Glutamatergic neuron (in vitro differentiated cells): ENCODE measurements at regions not wholly inside any gene's neighbourhood (a gene's known extent, or its start where the extent isn't known, plus 50 kb on each side); places are given as distances from the start of the nearest gene placed in this dataset.
A peak's percentile ranks its signal among the peaks of the same experiment; 100 is the strongest.

Source experiments
- DNase-seq: peaks from one replicate; pipeline ENCODE4 v3.0.0; 2022
- H3K27ac Mint-ChIP-seq: one replicate; pipeline ENCODE4 v1.8.0; 2020; ENCODE audit warnings: mild to moderate bottlenecking, mixed read lengths, inconsistent platforms; ENCODE audit not compliant: unreplicated experiment
- H3K27me3 Mint-ChIP-seq: one replicate; pipeline ENCODE4 v1.8.0; 2020; ENCODE audit warnings: mild to moderate bottlenecking, moderate library complexity, mixed read lengths, inconsistent platforms; ENCODE audit not compliant: unreplicated experiment
- H3K36me3 Mint-ChIP-seq: one replicate; pipeline ENCODE4 v1.8.0; 2020; ENCODE audit warnings: mild to moderate bottlenecking, mixed read lengths, inconsistent platforms; ENCODE audit not compliant: unreplicated experiment
- H3K4me1 Mint-ChIP-seq: one replicate; pipeline ENCODE4 v1.8.0; 2020; ENCODE audit warnings: mild to moderate bottlenecking, low read depth, mixed read lengths, inconsistent platforms; ENCODE audit not compliant: unreplicated experiment
- H3K4me3 Mint-ChIP-seq: one replicate; pipeline ENCODE4 v1.8.0; 2020; ENCODE audit warnings: mild to moderate bottlenecking, mixed read lengths, inconsistent platforms; ENCODE audit not compliant: unreplicated experiment
- H3K9me3 Mint-ChIP-seq: one replicate; pipeline ENCODE4 v1.8.0; 2020; ENCODE audit warnings: mild to moderate bottlenecking, moderate library complexity, mixed read lengths, inconsistent platforms; ENCODE audit not compliant: unreplicated experiment
- CTCF ChIP-seq: fragments of 200-600 bp; sonication (generic); IDR thresholded peaks from one replicate; pipeline ENCODE4 v1.5.0; 2021; ENCODE audit not compliant: partially characterized antibody, unreplicated experiment

- peaks cover under 1% of the 10 kb centered on the region for H3K36me3 Mint-ChIP-seq
- H3K27me3 Mint-ChIP-seq, result no peaks in the 10 kb centered on the region
- no peak overlapping the region for H3K4me3 Mint-ChIP-seq
- H3K27ac Mint-ChIP-seq, result no peak overlapping the region
- H3K4me1 Mint-ChIP-seq, result no peaks in the 10 kb centered on the region
- DNase-seq, result peak; percentile 14
- no peak for TF ChIP-seq CTCF
- H3K9me3 Mint-ChIP-seq, result no peaks in the 10 kb centered on the region
These were observed 392.0 kb downstream of the RPL10L start for GRCh38 chr14:46259536-46259935.

GRCh38 chr14:46256381-46256780, 395.2 kb downstream of the RPL10L start:
- H3K27me3 Mint-ChIP-seq, result no peaks in the 10 kb centered on the region
- no peak overlapping the region for H3K27ac Mint-ChIP-seq
- H3K4me1 Mint-ChIP-seq, result no peaks in the 10 kb centered on the region
- no peak for TF ChIP-seq CTCF
- no peak for DNase-seq
- no peak overlapping the region for H3K4me3 Mint-ChIP-seq
- no peaks in the 10 kb centered on the region for H3K9me3 Mint-ChIP-seq
- peaks cover 5% of the 10 kb centered on the region for H3K36me3 Mint-ChIP-seq

- Mint-ChIP-seq H3K36me3 (peaks cover 5% of the 10 kb centered on the region), H3K27ac (no peak overlapping the region), H3K4me3 (no peak overlapping the region), H3K4me1 (no peaks in the 10 kb centered on the region), H3K27me3 (no peaks in the 10 kb centered on the region), H3K9me3 (no peaks in the 10 kb centered on the region)
- peak; percentile 69 for TF ChIP-seq CTCF
- DNase-seq, result no peak
These were observed 401.4 kb downstream of the RPL10L start for GRCh38 chr14:46250113-46250703.

GRCh38 chr14:46248001-46248630, 403.5 kb downstream of the RPL10L start:
- Mint-ChIP-seq H3K27me3 (no peaks in the 10 kb centered on the region), H3K4me1 (no peaks in the 10 kb centered on the region), H3K9me3 (no peaks in the 10 kb centered on the region), H3K36me3 (no peaks in the 10 kb centered on the region), H3K4me3 (no peak overlapping the region), H3K27ac (no peak overlapping the region)
- no peak for TF ChIP-seq CTCF
- no peak for DNase-seq

GRCh38 chr14:46245276-46245675, 406.3 kb downstream of the RPL10L start:
- Mint-ChIP-seq H3K36me3 (no peaks in the 10 kb centered on the region), H3K4me3 (no peak overlapping the region), H3K4me1 (no peaks in the 10 kb centered on the region), H3K9me3 (no peaks in the 10 kb centered on the region), H3K27me3 (no peaks in the 10 kb centered on the region), H3K27ac (no peak overlapping the region)
- no peak for DNase-seq
- no peak for TF ChIP-seq CTCF
